BE2C (cell line): ENCODE measurements at regions not wholly inside any gene's neighbourhood (a gene's known extent, or its start where the extent isn't known, plus 50 kb on each side); places are given as distances from the start of the nearest gene placed in this dataset.

Source experiments
- DNase-seq: peaks from one replicate; pipeline ENCODE4 v3.0.0-alpha.2; 2020
- H3K27me3 ChIP-seq: fragments of 250-450 bp; sonication (Bioruptor Pico); 2 replicates; pipeline ENCODE4 v1.5.1; 2020; ENCODE audit warnings: mild to moderate bottlenecking
- H3K36me3 ChIP-seq: fragments of 250-450 bp; sonication (Bioruptor Pico); 2 replicates; pipeline ENCODE4 v1.5.1; 2020; ENCODE audit warnings: mild to moderate bottlenecking
- H3K4me1 ChIP-seq: fragments of 250-450 bp; sonication (Bioruptor Pico); 2 replicates; pipeline ENCODE4 v1.5.1; 2020
- H3K4me3 ChIP-seq: 2 replicates; pipeline ENCODE4 v1.5.1; 2011; ENCODE audit warnings: low read depth, low read length
- H3K9me3 ChIP-seq: fragments of 250-450 bp; sonication (Bioruptor Pico); 2 replicates; pipeline ENCODE4 v1.5.1; 2020
- TF ChIP-seq, protein P1 (sequence below): IDR thresholded peaks from 2 replicates; pipeline ENCODE4 v1.5.1; 2012; ENCODE audit warnings: mild to moderate bottlenecking, low read depth, low read length

DNA sequence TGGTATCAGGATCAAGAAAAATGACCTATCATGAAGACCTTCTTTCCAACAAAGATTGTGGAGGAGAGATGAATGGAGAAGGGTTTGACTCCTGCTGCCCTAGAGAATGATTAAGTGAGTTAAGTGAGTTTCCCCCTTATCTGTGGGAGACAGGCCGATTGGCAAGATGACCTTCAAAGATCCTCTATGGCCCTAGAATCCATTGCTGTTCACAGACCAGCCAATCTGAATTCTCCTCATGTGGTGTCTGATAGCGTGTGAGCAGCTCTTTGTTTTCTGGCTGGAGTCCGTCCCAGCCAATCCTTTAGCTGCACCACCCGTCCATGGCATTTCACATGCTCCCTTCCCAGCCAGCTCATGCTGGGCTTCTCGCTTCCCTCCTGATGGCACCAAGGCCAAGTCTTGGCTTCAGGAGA, 79.4 kb downstream of the MARCHF4 start:
- TF ChIP-seq, protein P1, sequence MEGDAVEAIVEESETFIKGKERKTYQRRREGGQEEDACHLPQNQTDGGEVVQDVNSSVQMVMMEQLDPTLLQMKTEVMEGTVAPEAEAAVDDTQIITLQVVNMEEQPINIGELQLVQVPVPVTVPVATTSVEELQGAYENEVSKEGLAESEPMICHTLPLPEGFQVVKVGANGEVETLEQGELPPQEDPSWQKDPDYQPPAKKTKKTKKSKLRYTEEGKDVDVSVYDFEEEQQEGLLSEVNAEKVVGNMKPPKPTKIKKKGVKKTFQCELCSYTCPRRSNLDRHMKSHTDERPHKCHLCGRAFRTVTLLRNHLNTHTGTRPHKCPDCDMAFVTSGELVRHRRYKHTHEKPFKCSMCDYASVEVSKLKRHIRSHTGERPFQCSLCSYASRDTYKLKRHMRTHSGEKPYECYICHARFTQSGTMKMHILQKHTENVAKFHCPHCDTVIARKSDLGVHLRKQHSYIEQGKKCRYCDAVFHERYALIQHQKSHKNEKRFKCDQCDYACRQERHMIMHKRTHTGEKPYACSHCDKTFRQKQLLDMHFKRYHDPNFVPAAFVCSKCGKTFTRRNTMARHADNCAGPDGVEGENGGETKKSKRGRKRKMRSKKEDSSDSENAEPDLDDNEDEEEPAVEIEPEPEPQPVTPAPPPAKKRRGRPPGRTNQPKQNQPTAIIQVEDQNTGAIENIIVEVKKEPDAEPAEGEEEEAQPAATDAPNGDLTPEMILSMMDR, result no peak
- Histone ChIP-seq H3K4me3 (no peak overlapping the region), H3K27me3 (no peaks in the 10 kb centered on the region), H3K4me1 (peaks cover 22% of the 10 kb centered on the region), H3K36me3 (no peaks in the 10 kb centered on the region), H3K9me3 (no peaks in the 10 kb centered on the region)
- peak; percentile 50 for DNase-seq

- no peak for DNase-seq
- Histone ChIP-seq H3K27me3 (no peaks in the 10 kb centered on the region), H3K4me3 (no peak overlapping the region), H3K36me3 (no peaks in the 10 kb centered on the region), H3K9me3 (no peaks in the 10 kb centered on the region), H3K4me1 (peaks cover 22% of the 10 kb centered on the region)
- TF ChIP-seq, protein P1, result no peak
Measured at GRCh38 chr2:216292475-216292874, 79.8 kb downstream of the MARCHF4 start.

GRCh38 chr2:216289470-216289869, 82.8 kb downstream of the MARCHF4 start:
- Histone ChIP-seq H3K4me1 (peaks cover 35% of the 10 kb centered on the region), H3K4me3 (no peak overlapping the region), H3K27me3 (no peaks in the 10 kb centered on the region), H3K36me3 (no peaks in the 10 kb centered on the region), H3K9me3 (no peaks in the 10 kb centered on the region)
- DNase-seq, result no peak
- TF ChIP-seq, protein P1, result no peak

GRCh38 chr2:216287251-216287650, 85.0 kb downstream of the MARCHF4 start:
- peak; percentile 57 for DNase-seq
- H3K4me3 ChIP-seq, result no peak overlapping the region
- TF ChIP-seq, protein P1, result no peak

DNA sequence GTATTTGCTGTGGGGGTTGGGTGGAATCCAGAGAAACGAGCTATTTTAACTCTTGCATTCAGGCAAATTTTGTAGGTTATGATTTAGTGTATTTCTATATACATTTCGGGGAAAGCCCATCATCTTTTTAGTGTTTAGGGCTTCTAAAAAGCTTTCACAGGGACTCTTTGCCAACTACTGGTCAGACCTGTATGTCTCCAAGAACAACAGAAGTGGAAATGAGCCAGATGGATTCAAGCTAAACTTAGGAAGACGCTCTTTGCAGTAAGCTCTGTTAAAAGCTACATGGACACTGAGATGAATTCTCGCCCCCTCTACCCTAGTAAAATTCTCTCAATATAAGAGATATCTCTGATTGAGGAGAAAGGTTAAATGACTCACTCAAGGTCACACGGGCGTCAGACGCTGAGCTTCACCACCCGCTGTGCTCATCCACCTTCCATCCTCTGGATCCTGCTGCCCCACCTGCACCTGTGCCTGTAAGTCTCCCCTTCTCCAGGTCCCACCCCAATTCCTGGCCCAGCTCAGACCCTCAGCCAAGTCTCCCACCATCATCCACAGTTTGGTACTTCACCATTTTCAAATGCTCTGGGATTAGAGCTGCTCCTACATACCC, 85.6 kb downstream of the MARCHF4 start:
- H3K4me1 ChIP-seq, result peaks cover 17% of the 10 kb centered on the region
- H3K9me3 ChIP-seq, result no peaks in the 10 kb centered on the region
- no peak overlapping the region for H3K4me3 ChIP-seq
- TF ChIP-seq, protein P1, result no peak
- DNase-seq, result no peak
- H3K36me3 ChIP-seq, result no peaks in the 10 kb centered on the region
- H3K27me3 ChIP-seq, result no peaks in the 10 kb centered on the region

More at GRCh38 chr2:216287251-216287650, 85.0 kb downstream of the MARCHF4 start:
- Histone ChIP-seq H3K9me3 (no peaks in the 10 kb centered on the region), H3K36me3 (no peaks in the 10 kb centered on the region), H3K4me1 (peaks cover 20% of the 10 kb centered on the region), H3K27me3 (no peaks in the 10 kb centered on the region)

- no peaks in the 10 kb centered on the region for H3K9me3 ChIP-seq
- peaks cover 23% of the 10 kb centered on the region for H3K4me1 ChIP-seq
- no peaks in the 10 kb centered on the region for H3K27me3 ChIP-seq
- no peak overlapping the region for H3K4me3 ChIP-seq
- TF ChIP-seq, protein P1, result no peak
- no peaks in the 10 kb centered on the region for H3K36me3 ChIP-seq
- peak; percentile 56 for DNase-seq
Measured at GRCh38 chr2:216285701-216286100, 86.6 kb downstream of the MARCHF4 start.
